Stimulated activated CD8-positive, alpha-beta memory T cell treated with anti-CD3 and anti-CD28 coated beads, Interleukin-12 subunit alpha, Interleukin-12 subunit beta, amount 100 ng/mL, for 1 hour (primary cell): ENCODE measurements at regions not wholly inside any gene's neighbourhood (a gene's known extent, or its start where the extent isn't known, plus 50 kb on each side); places are given as distances from the start of the nearest gene placed in this dataset.

ENCODE experiments used
- DNase-seq: peaks from one replicate; pipeline ENCODE4 v3.0.0-alpha.2; 2020; ENCODE audit warnings: low read depth

DNA sequence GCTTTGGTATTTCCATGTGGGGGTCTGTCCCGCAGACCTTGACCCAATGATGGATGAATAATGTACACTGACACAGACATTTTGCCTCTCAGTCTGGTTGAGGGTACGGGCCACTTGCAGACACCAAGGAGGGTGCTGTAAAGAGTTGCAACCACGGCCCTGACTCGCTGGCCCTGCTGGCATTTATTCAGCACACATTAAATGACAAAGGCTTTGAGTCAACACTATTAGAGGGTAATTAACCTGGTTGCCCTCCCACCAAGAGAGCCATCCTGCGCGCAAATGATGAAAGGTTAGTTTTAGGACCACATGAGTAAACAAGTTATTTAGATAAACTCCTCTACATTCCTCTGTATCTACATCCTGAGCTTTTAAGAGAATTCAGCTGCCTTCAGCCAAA lies 308.9 kb upstream of the MMS22L start:
- DNase-seq: no peak

DNA sequence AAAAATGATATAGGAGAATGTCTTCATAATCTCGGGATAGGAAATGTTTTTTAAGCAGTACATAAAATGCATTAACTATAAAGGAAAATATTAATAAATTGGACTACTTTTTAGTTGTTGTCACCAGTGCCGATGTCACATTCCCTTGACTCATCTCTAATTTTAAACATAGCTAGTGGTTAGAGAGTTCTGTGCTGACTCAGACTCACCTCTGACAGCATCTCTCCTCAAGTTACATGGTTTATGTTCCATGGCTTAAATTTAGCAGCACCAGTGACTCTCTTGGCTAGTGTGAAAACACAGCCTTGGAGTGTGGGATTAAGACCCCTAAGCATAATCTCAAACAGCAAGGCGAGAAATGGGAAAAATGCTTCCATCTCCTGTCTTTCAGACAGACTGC lies 311.8 kb upstream of the MMS22L start:
- DNase-seq: no peak

DNA sequence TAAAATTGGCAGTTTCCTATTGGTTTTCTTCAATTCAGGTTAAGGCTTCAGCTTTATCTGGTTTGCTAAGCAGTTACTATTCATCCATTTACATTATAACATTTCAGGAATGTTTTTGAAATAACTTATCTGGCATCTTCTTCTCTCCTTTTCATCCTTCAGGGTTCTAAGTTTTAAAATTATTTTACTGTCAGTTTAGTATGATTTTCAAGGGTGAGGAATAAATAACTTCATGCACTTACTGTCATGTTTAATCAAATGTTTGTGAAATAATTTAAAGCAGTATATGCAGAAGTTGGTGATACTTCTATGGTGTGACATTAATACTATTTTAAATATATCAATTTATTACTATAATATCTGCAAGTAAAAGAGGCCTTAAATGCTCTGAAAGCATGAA lies 338.1 kb upstream of the MMS22L start:
- no peak for DNase-seq

DNA sequence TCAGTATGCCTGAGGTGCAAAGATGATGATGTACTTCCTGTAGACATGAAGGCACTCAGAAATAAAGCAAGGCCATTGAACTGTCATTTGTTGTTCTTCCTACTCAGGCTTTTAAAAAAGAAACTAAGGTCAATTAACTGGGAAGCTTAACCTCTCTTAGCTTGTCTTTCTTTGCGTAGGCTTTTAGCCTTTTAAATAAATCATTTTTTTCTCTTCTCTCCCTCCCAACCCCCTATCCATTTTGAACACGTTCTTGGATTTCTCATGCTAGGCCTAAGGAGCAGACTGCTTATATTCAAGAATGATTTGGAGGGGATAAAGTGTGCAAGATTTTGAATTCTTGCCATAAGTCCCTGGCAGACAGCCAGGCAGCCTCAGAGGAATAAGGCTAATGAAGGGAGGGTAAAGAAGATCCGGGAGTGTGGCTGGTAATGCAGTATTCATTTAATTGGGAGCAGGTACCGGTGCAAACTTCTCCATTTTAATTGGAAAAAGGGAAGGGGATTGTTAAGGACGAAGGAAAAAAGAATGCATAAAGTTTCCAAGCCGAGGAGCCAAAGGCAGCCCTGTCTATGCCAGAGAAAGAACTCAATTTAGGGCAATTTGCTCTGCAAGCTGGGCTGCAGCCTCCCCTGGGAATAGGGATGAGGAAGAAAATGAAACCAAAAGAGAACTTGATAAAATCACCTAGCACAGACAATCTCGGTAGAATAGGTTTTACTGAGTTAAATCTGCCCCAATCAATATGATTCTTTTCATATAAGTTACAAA lies 343.8 kb upstream of the MMS22L start:
- DNase-seq: no peak

DNA sequence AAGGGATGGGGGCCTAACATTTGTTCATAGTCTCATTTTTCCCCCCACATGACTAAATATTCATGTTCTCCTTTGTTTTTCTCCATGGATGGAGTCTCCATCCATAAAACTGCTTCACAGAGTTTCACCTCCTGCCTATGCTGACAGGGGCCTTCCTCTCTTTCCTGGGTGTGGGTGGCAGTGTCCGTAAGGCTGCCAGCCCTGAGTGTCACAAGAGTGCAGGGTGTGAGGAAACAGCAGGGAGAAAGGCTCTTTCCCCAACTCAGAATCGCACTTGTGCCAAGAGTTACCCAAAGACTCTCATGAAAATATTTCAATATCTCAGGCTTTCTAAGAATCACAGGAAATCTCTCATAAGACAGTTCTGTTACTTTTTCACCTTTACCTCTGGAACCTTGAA lies 346.2 kb upstream of the MMS22L start:
- no peak for DNase-seq

DNA sequence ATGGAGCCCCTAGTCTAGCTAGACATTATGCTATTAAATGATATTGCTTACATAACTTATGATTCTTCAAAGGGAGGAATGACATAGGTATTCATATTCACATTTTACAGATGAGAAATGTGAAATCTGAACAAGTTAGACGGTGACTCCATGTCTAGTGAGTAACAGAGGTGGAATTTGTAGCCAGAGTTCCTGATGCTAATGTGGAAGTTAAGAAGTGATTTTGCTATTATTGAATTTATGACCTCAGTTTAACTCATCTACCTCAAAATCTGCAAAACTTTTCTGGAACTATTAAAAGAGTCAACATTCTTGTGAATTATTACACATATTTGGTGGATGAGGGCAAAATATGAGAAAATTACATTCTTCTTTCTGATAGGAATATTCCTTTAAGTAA lies 347.6 kb upstream of the MMS22L start:
- no peak for DNase-seq

DNA sequence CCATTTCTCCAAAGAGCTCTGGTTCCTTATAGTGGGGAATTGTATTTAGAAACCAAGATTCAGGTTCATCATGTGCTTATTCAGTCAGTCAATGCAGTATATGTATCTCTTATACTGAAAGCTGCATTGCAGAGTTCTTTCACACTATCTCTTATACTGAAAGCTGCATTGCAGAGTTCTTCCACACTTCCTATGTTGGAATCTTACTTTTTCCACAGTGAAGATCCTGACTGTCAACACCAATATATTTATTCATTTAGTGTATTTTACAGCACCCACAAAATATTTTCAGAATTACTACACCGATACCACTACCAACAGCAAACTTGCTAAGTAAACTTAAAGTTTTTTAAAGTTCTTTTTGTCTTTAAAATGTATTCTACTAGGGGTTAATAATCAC lies 349.3 kb upstream of the MMS22L start:
- no peak for DNase-seq

DNA sequence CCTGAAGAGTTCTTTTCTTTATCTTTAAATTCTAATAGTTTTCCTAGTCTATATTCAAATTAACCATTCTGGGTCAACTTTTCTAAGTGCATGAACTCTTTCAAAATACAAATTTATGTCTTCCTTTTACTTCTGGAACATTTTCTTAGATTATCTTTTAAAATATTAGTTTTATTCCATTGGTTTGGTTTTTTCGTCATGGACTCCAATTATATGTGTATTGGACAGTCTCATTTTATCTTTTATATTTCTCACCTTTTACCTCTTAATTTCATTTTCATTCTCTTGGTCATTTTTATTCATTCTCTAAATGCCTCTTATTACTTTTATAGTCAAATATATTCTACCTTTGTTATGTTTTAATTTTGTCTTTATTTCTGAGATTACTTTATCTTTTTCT lies 356.7 kb upstream of the MMS22L start:
- no peak for DNase-seq

DNA sequence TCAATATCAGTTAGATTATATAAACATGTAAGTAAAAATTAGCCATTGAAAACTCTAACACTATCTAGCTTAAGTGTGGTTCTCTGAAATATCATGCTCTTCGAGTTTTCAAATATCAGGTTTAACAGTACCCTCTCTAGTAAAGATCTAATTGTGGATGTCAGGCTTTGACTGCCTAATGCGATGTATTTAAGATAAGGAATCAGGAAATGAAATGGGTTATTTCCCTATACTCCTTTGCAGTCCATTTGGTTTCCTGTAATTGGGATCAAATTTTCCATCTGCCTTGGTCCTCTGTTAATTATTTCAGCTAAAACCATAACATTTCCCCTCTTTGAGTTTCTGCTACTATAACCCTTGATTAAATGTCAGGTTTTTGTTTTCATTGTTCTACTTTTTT lies 361.3 kb upstream of the MMS22L start:
- DNase-seq: no peak

DNA sequence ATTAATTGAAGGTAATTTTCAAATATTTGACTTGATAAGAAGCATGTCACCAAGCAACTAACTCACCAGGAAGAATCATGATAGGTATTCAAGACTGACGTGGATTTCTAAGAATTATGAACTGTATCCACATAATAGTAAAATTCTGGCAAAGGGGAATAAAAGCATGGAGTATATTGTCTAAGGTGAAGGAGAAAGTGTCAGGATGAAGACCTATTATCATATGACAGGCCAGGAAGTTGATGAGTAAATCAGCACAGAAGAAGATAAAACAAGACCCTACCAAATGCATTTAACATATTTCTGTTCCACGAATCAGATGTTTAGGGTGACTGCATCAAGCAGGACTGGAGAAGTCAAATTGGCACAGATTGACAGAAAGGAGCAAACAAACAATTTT lies 362.7 kb upstream of the MMS22L start:
- DNase-seq: no peak

DNA sequence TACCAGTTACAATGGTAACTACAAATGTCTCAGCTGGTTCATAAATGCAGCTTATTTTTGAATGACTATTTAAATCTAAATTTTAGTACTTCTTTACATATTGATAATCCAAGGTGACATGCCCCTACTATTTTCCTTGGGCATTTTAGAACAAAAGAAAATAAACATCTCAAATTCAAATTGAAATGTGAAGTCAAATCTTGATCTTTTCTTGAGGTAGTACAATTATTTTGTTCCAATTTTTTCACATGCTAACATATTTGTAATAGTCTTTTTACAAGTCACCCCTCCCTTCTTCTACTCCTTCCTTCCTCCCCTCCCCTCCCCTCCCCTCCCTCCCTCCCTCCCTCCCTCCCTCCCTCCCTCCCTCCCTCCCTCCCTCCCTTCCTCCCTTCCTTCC lies 370.1 kb upstream of the MMS22L start:
- DNase-seq: no peak

DNA sequence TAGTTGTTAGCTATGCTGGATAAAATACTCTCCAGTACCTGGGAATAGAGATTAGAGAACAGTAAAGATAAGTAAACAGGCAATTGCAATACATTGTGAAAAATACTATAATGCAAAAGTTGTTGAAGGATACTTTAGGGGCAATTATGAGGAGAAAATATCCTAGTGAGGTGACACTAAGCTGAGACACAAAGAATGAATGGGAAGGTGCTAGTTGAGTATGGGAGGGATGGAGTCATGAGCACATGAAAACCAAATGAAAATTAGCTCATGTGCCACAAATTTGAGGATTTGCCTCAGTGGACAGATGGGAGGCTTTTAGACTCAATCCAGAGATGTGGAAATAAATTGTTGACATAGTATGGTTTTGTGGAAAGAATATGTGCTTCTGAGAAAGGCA lies 370.5 kb upstream of the MMS22L start:
- no peak for DNase-seq

DNA sequence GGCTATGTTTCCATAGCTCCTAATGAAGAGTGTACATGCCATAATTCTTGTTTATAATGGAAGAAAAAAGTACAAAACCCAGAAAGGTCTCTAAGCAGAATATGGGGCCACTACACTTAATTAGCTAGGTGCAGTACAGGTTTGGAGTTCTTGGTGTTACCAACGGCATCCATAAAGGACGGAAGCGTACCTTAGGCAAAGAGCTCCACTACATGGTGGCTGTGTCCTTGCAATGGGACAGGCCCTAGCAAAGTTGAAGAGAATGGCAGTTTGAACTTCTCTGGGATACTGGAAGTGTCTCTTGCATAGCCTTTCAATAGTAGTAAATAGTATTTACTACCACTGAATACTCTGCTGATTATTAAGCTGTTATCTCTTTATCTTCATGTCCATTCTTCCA lies 371.7 kb upstream of the MMS22L start:
- no peak for DNase-seq

DNA sequence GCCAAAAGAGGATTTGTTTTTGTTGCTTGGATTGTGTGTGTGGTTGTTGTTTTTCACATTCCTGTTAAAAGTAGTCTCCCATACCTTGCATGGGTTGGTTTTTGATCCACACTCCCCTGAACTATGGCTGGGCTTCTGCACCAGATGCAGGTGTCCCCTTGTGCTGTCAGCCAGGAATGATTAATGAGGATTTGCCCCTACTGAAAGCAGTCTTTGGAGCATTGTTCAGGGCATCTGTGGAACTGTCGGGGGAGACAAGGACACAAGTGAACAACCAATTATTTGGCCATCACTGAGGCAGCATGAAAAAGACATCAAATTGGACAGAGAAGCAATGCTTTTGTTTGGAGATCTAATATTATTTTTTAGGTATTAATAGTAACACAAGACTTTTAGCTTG lies 373.2 kb upstream of the MMS22L start:
- no peak for DNase-seq

DNA sequence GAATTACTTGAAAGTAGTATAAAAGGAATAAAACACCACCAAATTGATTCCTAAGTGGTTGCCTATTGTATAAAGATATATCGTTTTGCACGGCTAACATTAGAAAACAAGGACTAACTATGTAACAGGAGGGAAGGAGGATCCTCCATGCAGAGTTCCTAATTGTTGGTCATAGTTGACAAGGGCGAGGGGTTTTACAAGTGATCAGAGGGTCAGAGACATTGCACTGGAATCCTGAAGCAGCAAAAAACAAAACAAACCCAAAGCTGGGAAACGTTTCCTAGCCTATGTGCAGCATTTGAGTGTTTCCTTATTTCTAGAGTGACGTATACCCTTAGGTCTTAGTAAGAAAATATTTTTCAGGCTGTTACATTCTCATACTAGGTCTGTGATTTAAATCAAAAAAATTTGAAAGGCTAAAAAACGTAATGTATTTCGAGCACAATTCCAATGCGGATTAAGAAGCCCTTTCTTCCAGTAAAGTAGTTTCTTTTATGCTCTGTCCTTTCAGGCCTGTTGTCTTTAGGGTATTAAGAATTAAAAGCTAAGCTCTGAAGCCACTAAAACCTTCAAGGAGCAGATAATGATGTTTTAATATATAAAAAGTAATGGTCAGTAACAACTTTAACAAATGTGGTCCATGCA lies 373.8 kb upstream of the MMS22L start:
- no peak for DNase-seq

DNA sequence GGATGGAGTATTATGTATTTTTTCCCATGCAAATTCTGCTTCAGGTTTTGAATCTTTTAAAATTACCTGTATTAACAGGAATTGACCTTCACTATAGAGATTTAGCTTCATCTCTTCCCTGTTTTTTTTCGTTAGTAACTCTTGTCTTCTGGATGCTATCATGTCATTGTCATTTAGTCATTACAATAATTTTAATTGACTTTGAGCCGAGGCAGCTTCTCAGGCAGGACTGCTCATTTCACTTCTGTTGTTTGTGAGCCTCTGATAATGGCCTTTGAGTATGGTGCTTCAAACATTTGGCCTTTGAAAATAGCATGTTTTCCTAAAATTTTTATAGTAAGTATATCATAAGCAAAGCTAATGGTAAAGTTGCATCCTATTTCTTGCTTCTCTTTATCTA lies 375.1 kb upstream of the MMS22L start:
- DNase-seq: no peak

DNA sequence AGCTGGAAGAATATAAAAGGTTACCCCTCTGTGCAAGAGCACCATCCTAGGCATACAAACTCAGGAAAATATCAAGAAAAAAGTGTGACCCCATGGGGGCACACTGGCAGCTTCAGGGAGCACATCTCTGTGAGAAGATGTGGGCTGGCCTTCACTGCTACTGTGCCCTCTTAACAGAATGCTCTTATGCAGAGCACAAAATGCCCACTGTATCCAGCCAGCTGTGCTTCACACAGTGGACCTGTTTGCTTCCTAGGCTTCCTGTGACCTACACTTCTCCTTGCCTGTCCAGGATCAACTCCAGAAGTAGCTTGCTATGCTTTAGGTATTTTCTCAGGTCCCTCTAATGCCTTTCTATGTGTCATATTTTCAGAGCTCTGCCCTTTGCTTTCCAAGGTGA lies 380.2 kb upstream of the MMS22L start:
- DNase-seq: no peak

DNA sequence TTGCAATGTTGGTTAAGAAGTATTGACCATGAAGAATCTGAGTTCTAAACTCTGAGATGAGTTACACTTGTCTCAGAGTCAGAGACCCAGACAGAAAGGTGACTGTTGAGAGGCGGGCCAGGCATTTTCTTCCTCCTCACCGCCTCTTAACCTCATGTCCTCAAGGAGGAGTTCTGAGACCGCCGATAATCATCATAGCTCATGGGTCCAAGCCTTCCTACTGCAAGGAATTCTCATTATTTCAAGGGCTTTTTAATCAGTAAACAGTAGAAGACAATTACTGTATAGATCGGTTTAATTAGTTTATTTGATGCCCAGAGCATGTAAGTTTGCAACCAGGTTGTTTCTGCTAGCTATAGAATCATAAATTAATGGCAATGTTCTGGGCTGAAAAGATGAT lies 382.4 kb upstream of the MMS22L start:
- DNase-seq: no peak

DNA sequence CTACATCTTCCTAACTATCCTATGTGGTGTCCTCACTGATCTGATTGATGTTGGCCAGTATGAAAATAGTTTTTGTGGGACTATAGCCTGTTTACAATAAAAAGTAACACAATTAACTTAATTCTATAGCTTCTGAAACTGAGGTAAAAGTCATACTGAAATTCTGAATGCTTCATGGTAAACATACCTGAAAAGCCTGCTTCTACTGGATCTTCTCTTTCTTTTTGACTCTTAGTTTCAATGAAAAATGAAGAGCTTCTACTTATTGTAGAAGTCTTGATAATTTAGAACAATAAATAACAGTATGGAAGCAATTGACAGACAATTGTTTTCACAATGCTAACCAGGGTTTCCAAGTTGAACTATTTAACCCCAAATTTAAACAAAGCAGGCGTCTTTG lies 383.9 kb upstream of the MMS22L start:
- no peak for DNase-seq

DNA sequence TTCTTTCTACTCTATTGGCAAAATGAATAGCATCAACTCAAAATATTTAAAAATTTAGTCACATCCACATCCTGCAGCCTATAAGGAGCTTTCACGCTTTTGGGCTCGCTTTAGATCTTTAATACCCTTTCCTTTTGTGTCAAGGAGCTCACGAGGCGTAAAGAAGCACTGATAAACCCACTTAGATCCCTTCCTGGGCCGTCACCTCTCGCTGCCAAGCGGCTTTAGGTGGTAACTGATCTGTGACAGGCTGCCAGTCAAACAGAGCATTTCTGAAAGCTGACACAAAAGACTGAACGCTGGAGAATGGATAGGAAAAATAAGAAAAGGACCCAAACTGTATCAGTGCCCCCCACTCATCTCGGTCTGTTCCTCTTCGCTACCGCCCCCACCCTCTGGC lies 385.7 kb upstream of the MMS22L start:
- DNase-seq: no peak

DNA sequence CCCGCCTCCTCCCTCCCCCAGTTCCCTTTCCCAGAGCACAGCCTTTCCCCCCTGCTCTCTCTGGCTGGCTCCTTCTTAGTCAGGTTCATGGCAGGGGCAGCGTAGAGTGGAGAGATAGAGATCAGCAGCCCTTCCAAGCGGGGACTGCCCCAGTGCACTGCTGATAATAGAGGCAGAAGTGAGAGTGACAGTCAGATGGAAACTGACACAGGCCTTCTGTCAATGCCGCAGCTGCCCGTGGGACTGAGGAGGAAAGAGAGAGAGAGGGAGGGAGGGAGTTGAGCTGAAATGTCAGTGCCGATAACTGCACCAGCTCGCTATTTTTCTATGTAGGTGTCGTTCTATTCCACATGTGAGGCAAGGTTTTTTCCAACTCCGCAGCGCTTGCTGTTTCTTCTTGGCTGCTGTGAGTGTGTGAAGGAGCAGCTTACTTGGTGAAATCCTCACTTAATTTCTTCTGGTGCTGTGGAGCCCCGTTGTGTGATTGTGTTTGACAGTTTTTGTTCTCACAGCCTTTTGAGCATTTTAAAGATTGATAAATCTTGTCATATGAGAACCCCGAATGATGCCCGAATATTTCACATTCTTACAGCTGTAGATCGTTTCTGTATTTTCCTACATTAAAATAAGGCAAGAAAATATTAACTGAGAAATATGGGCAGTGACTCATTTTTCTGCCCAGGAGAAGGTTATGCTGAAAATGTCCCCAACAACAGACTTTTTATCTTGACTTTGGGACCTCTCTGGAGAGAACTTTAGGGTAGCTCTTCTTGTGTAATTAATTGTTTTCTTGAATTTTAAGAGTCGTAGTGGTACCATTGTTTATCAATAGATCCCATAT lies 386.4 kb upstream of the MMS22L start:
- DNase-seq: no peak

DNA sequence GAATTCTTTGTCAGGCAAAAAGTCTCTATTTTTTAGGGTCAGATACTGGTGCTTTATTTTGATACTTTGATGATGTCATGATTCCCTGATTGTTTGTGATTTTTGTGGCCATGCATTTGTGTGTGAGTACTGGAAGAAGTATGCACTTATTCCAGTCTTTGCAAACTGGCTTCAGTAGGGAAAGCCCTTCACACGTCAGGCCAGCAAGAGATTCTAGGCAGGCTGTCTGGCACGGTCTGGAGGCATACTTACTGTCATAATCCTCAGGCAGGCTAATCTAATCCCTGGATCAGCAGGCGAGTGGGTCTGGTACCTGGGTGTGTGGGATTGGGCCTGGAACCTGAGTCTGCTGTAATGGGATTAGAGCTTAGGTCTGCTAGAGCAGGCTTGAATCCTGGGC lies 391.8 kb upstream of the MMS22L start:
- no peak for DNase-seq

DNA sequence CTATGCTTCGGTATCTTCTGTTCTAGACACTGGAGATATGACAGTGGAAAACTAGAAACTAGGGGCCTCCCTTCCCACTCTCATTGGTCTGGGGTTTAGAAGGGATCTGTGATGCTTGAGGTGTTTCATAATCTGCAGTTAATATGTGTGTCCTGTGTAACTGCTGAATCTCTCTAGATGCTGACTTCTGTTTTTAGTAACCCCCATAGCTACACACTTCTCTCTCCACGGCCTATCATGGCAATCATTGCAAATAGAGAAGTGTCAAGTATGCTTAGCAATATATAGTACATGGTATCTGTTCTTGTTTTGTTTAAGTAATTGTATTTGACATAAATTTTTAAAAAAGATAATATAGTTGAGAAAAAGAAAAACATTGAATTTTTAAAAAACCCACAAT lies 394.6 kb upstream of the MMS22L start:
- no peak for DNase-seq
